ENCODE measurements at regions not wholly inside any gene's neighbourhood (a gene's known extent, or its start where the extent isn't known, plus 50 kb on each side); places are given as distances from the start of the nearest gene placed in this dataset.

GRCh38 chrX:88977835-88978234 is 230.8 kb downstream of the CPXCR1 start:
- Histone ChIP-seq H4K20me1 (replicated peaks; ENCODE audit: control insufficient read depth, extremely low read depth, insufficient read depth, low read length) (no peaks in the 10 kb centered on the region), H3K9me3 (replicated peaks; ENCODE audit: control insufficient read depth, insufficient read depth, low read length) (no peaks in the 10 kb centered on the region), H3K9ac (replicated peaks; ENCODE audit: extremely low read depth, insufficient read depth, low read length) (no peak overlapping the region), H3K36me3 (ENCODE audit: control insufficient read depth in 2 of 2, extremely low read depth in 1 of 2, insufficient read depth in 2 of 2, low read length in 2 of 2) (no peaks in the 10 kb centered on the region), H2AFZ (ENCODE audit: low read depth, low read length) (no peak overlapping the region), H3K4me2 (ENCODE audit: insufficient read depth, low read length) (no peak overlapping the region), H3K9me1 (replicated peaks; ENCODE audit: control insufficient read depth, extremely low read depth, insufficient read depth, low read length) (no peaks in the 10 kb centered on the region), H3K4me3 (replicated peaks in 1 of 3; ENCODE audit: insufficient read depth in 1 of 3, low read depth in 1 of 3, low read length in 3 of 3) (no peak overlapping the region), H3K27me3 (ENCODE audit: control insufficient read depth in 2 of 2, insufficient read depth in 2 of 2, low read length in 2 of 2) (no peaks in the 10 kb centered on the region), H3K4me1 (ENCODE audit: control insufficient read depth, extremely low read depth, insufficient read depth, low read length) (no peaks in the 10 kb centered on the region), H3K79me2 (ENCODE audit: control insufficient read depth, insufficient read depth, low read length) (no peaks in the 10 kb centered on the region), H3K27ac (ENCODE audit: insufficient read depth, low read depth, low read length) (no peak overlapping the region)
- dilution Hi-C loops (cut with MboI; ENCODE audit: extremely low pct_ligation_motif_present, low sequenced_read_pairs) (no loop called here), intact Hi-C loops (cut with micrococcal nuclease) (no loop called here)
- CTCF ChIA-PET = no interaction called here
- BruUV-seq (replicated peaks) = no TSS peak
- POLR2A ChIA-PET = no interaction called here
- TF ChIP-seq MYC (IDR thresholded peaks at IDR 0.05; ENCODE audit: low read depth, low read length) = no peak
- no peak for TF ChIP-seq JUN (IDR thresholded peaks at IDR 0.05; ENCODE audit: borderline replicate concordance, insufficient read depth, insufficient read length, low read depth)
- TF ChIP-seq CTCF (IDR thresholded peaks at IDR 0.05; ENCODE audit: extremely low read depth in 1 of 2, insufficient read depth in 1 of 2, low read depth in 1 of 2, low read length in 2 of 2) = no peak
- TF ChIP-seq EZH2 (IDR thresholded peaks at IDR 0.05; ENCODE audit: borderline replicate concordance, low read depth, low read length, severe bottlenecking) = no peak
- no peak for TF ChIP-seq POLR2A (IDR thresholded peaks at IDR 0.05; ENCODE audit: low read depth, low read length)
- TF ChIP-seq FOS (IDR thresholded peaks at IDR 0.05; ENCODE audit: borderline replicate concordance, insufficient read depth, low read length) = no peak
- DNase-seq (ENCODE audit: low read depth, low spot score) = no peak
- FAIRE-seq = no peak

GRCh38 chrX:88982183-88982582 is 235.2 kb downstream of the CPXCR1 start:
- Histone ChIP-seq H3K9me1 (replicated peaks; ENCODE audit: control insufficient read depth, extremely low read depth, insufficient read depth, low read length) (no peaks in the 10 kb centered on the region), H3K79me2 (ENCODE audit: control insufficient read depth, insufficient read depth, low read length) (no peaks in the 10 kb centered on the region), H3K4me2 (ENCODE audit: insufficient read depth, low read length) (no peak overlapping the region), H3K27me3 (ENCODE audit: control insufficient read depth in 2 of 2, insufficient read depth in 2 of 2, low read length in 2 of 2) (no peaks in the 10 kb centered on the region), H3K4me1 (ENCODE audit: control insufficient read depth, extremely low read depth, insufficient read depth, low read length) (no peaks in the 10 kb centered on the region), H3K36me3 (ENCODE audit: control insufficient read depth in 2 of 2, extremely low read depth in 1 of 2, insufficient read depth in 2 of 2, low read length in 2 of 2) (no peaks in the 10 kb centered on the region), H3K9me3 (replicated peaks; ENCODE audit: control insufficient read depth, insufficient read depth, low read length) (no peaks in the 10 kb centered on the region), H2AFZ (ENCODE audit: low read depth, low read length) (no peak overlapping the region), H3K9ac (replicated peaks; ENCODE audit: extremely low read depth, insufficient read depth, low read length) (no peak overlapping the region), H3K27ac (ENCODE audit: insufficient read depth, low read depth, low read length) (no peak overlapping the region), H4K20me1 (replicated peaks; ENCODE audit: control insufficient read depth, extremely low read depth, insufficient read depth, low read length) (no peaks in the 10 kb centered on the region), H3K4me3 (replicated peaks in 1 of 3; ENCODE audit: insufficient read depth in 1 of 3, low read depth in 1 of 3, low read length in 3 of 3) (no peak overlapping the region)
- TF ChIP-seq MYC (IDR thresholded peaks at IDR 0.05; ENCODE audit: low read depth, low read length) (no peak), GATA2 (IDR thresholded peaks at IDR 0.05; ENCODE audit: insufficient read depth, insufficient read length, low read depth, low read length) (no peak), POLR2AphosphoS5 (IDR thresholded peaks at IDR 0.05; ENCODE audit: insufficient read depth, low read depth, low read length) (no peak), POLR2A (IDR thresholded peaks at IDR 0.05; ENCODE audit: low read depth, low read length) (no peak), EZH2 (IDR thresholded peaks at IDR 0.05; ENCODE audit: borderline replicate concordance, low read depth, low read length, severe bottlenecking) (no peak), MAX (IDR thresholded peaks at IDR 0.05; ENCODE audit: insufficient read depth, insufficient read length) (no peak), CTCF (IDR thresholded peaks at IDR 0.05; ENCODE audit: extremely low read depth in 1 of 2, insufficient read depth in 1 of 2, low read depth in 1 of 2, low read length in 2 of 2) (no peak), FOS (IDR thresholded peaks at IDR 0.05; ENCODE audit: borderline replicate concordance, insufficient read depth, low read length) (no peak), JUN (IDR thresholded peaks at IDR 0.05; ENCODE audit: borderline replicate concordance, insufficient read depth, insufficient read length, low read depth) (no peak)
- no TSS peak for BruUV-seq (replicated peaks)
- DNase-seq (ENCODE audit: low read depth, low spot score) (no peak), FAIRE-seq (no peak)
- intact Hi-C loops (cut with micrococcal nuclease) (no loop called here), dilution Hi-C loops (cut with MboI; ENCODE audit: extremely low pct_ligation_motif_present, low sequenced_read_pairs) (no loop called here)
- ChIA-PET POLR2A (no interaction called here), CTCF (no interaction called here)
